ENCODE measurements at regions not wholly inside any gene's neighbourhood (a gene's known extent, or its start where the extent isn't known, plus 50 kb on each side); places are given as distances from the start of the nearest gene placed in this dataset.

DNA sequence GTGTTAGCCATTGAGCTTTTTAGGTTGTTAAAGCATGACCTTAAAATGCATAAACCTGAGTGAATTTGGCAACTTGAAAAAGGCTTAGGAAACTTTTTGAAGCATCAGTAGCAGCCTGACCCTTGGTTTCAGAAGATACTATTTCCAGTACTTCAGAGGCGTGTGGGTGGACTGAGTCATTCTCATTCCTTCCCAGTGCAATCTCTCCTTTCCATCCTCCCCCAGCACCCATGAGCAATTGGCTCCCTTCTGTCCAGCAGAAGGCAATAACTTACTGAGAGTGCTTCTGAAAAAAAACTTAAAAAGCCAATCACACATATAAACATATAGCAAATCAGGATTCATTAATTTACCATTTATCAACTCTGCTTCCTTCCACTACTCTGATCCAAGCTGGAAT lies 299.3 kb upstream of the STXBP6 start:
- Histone ChIP-seq H3K4me1 (replicated peaks in 1 of 2; ENCODE audit: control insufficient read depth in 2 of 2, insufficient read depth in 2 of 2, low read length in 2 of 2) (no peaks in the 10 kb centered on the region), H3K79me2 (ENCODE audit: control insufficient read depth, insufficient read depth, low read length) (no peaks in the 10 kb centered on the region), H3K36me3 (ENCODE audit: control insufficient read depth, insufficient read depth, low read length) (no peaks in the 10 kb centered on the region), H3K9ac (ENCODE audit: insufficient read depth in 1 of 2, low read depth in 2 of 2, low read length in 2 of 2) (no peak overlapping the region), H2AFZ (ENCODE audit: low read depth, low read length) (no peak overlapping the region), H3K9me3 (replicated peaks; ENCODE audit: control insufficient read depth, insufficient read depth, low read depth, low read length) (no peaks in the 10 kb centered on the region), H3K9me1 (ENCODE audit: control insufficient read depth, insufficient read depth, low read length) (no peaks in the 10 kb centered on the region), H4K20me1 (replicated peaks; ENCODE audit: control insufficient read depth, insufficient read depth, low read length) (no peaks in the 10 kb centered on the region), H3K4me3 (no peak overlapping the region), H3K27me3 (ENCODE audit: control insufficient read depth in 2 of 2, insufficient read depth in 2 of 2, low read length in 2 of 2) (no peaks in the 10 kb centered on the region), H3K27ac (ENCODE audit: extremely low read depth, low read depth, low read length) (no peak overlapping the region), H3K4me2 (ENCODE audit: insufficient read depth, low read length) (no peak overlapping the region)
- FAIRE-seq (no peak), DNase-seq (ENCODE audit: extremely low read depth in 1 of 4, low spot score in 3 of 4) (no peak), ATAC-seq (no peak)
- 0% methylated on average over 1 of the region's 1 CpG for WGBS (ENCODE audit: insufficient coverage, low coverage, missing lambda C conversion rate)
- BruUV-seq (replicated peaks) = no TSS peak
- in situ Hi-C loops (cut with MboI) = no loop called here
- no peak for TF ChIP-seq CSDE1 (IDR thresholded peaks at IDR 0.05)
- TF ChIP-seq ZNF217 (CRISPR knock-in tag; IDR thresholded peaks at IDR 0.05) = no peak
- ChIA-PET CTCF (ENCODE audit: low intra/inter-chr PET ratio) (no interaction called here), POLR2A (no interaction called here)
- intact Hi-C loops (cut with micrococcal nuclease) = no loop called here

DNA sequence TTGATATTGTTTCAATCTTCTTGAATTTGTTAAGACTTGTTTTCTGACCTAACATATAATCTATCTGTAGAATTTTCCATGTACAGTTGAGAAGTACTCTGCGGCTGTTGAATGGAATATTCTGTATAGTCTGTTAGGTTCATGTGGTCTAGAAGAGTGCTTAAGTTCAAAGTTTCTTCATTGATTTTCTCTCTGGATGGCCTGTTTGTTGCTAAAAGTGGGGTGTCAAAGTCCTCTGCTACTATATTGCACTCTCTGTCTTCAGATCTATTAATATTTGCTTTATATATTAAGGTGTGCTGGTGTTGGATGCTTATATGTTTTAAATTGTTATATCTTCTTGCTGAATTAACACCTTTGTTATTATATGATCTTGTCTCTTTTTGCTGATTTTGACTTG lies 290.9 kb upstream of the STXBP6 start:
- DNase-seq (ENCODE audit: extremely low read depth in 1 of 4, low spot score in 3 of 4) (no peak), ATAC-seq (no peak), FAIRE-seq (no peak)
- Histone ChIP-seq H2AFZ (ENCODE audit: low read depth, low read length) (no peak overlapping the region), H3K79me2 (ENCODE audit: control insufficient read depth, insufficient read depth, low read length) (no peaks in the 10 kb centered on the region), H4K20me1 (replicated peaks; ENCODE audit: control insufficient read depth, insufficient read depth, low read length) (no peaks in the 10 kb centered on the region), H3K9me3 (replicated peaks; ENCODE audit: control insufficient read depth, insufficient read depth, low read depth, low read length) (no peaks in the 10 kb centered on the region), H3K4me2 (ENCODE audit: insufficient read depth, low read length) (no peak overlapping the region), H3K4me1 (replicated peaks in 1 of 2; ENCODE audit: control insufficient read depth in 2 of 2, insufficient read depth in 2 of 2, low read length in 2 of 2) (no peaks in the 10 kb centered on the region), H3K9me1 (ENCODE audit: control insufficient read depth, insufficient read depth, low read length) (no peaks in the 10 kb centered on the region), H3K9ac (ENCODE audit: insufficient read depth in 1 of 2, low read depth in 2 of 2, low read length in 2 of 2) (no peak overlapping the region), H3K27me3 (ENCODE audit: control insufficient read depth in 2 of 2, insufficient read depth in 2 of 2, low read length in 2 of 2) (no peaks in the 10 kb centered on the region), H3K4me3 (no peak overlapping the region), H3K27ac (ENCODE audit: extremely low read depth, low read depth, low read length) (no peak overlapping the region), H3K36me3 (ENCODE audit: control insufficient read depth, insufficient read depth, low read length) (no peaks in the 10 kb centered on the region)
- POLR2A ChIA-PET = no interaction called here
- BruUV-seq (replicated peaks) = no TSS peak
- intact Hi-C loops (cut with micrococcal nuclease) = no loop called here
- in situ Hi-C loops (cut with MboI) = no loop called here
- 0% methylated on average over 1 of the region's 1 CpG for WGBS (ENCODE audit: insufficient coverage, low coverage, missing lambda C conversion rate)
- CTCF ChIA-PET (ENCODE audit: low intra/inter-chr PET ratio) = no interaction called here
- TF ChIP-seq SMARCB1 (IDR thresholded peaks at IDR 0.05; ENCODE audit: insufficient read length, low read depth) (no peak), ZNF644 (tag; IDR thresholded peaks at IDR 0.05; ENCODE audit: low read depth) (no peak), SRF (CRISPR knock-in tag; IDR thresholded peaks at IDR 0.05) (no peak)
- TF ChIP-seq, protein P1, sequence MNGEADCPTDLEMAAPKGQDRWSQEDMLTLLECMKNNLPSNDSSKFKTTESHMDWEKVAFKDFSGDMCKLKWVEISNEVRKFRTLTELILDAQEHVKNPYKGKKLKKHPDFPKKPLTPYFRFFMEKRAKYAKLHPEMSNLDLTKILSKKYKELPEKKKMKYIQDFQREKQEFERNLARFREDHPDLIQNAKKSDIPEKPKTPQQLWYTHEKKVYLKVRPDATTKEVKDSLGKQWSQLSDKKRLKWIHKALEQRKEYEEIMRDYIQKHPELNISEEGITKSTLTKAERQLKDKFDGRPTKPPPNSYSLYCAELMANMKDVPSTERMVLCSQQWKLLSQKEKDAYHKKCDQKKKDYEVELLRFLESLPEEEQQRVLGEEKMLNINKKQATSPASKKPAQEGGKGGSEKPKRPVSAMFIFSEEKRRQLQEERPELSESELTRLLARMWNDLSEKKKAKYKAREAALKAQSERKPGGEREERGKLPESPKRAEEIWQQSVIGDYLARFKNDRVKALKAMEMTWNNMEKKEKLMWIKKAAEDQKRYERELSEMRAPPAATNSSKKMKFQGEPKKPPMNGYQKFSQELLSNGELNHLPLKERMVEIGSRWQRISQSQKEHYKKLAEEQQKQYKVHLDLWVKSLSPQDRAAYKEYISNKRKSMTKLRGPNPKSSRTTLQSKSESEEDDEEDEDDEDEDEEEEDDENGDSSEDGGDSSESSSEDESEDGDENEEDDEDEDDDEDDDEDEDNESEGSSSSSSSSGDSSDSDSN (IDR thresholded peaks at IDR 0.05; ENCODE audit: borderline replicate concordance in 1 of 2, low read depth in 2 of 2, low read length in 2 of 2) = no peak
- TF ChIP-seq, protein P2, sequence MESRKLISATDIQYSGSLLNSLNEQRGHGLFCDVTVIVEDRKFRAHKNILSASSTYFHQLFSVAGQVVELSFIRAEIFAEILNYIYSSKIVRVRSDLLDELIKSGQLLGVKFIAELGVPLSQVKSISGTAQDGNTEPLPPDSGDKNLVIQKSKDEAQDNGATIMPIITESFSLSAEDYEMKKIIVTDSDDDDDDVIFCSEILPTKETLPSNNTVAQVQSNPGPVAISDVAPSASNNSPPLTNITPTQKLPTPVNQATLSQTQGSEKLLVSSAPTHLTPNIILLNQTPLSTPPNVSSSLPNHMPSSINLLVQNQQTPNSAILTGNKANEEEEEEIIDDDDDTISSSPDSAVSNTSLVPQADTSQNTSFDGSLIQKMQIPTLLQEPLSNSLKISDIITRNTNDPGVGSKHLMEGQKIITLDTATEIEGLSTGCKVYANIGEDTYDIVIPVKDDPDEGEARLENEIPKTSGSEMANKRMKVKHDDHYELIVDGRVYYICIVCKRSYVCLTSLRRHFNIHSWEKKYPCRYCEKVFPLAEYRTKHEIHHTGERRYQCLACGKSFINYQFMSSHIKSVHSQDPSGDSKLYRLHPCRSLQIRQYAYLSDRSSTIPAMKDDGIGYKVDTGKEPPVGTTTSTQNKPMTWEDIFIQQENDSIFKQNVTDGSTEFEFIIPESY (CRISPR knock-in tag; IDR thresholded peaks at IDR 0.05) = no peak

Measured in K562 (cell line).